ENCODE measurements at regions not wholly inside any gene's neighbourhood (a gene's known extent, or its start where the extent isn't known, plus 50 kb on each side); places are given as distances from the start of the nearest gene placed in this dataset.

DNA sequence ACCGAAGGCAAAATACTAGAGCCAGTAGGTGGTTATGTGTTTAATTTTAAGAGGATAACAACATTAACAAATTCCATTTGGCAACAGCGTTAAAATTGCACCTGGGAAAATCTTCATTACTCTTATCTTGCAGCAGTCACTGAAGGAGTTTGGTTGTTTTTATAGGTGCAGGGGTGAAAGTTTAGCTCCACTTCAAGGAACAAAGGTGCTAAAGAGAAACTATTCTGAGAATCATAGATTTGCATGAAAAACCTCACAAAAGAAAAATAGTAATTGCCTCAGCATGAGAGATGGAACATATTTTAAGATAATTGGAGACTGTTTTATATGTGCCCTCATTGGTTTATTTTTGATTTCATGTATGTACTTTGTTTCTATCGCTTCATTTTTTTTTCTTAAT, 444.4 kb downstream of the UTRN start:
- peak; percentile 17 for DNase-seq (ENCODE audit: low spot score)

DNA sequence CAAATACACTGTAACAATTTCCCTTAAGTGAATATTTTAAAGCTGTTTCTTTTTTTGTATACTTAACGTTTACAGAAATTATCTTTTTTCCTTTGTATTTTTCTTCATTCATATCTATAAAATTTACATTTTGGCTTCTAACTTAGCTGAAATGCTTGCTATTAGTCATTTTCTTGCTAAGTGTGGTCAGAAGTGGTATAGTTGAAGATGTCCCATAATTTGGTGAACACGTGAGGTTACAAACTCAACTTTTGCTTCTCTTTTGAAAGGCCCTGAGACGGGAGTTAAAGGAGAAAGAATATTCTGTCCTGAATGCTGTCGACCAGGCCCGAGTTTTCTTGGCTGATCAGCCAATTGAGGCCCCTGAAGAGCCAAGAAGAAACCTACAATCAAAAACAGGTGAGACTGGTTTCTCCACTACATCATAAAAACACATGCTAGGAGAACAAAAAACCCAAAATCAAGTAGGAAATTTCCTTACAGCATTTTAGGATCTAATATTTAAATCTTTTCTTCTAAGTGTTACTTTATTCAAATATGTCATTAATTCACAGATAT, 445.0 kb downstream of the UTRN start:
- no peak for DNase-seq (ENCODE audit: low spot score)

DNA sequence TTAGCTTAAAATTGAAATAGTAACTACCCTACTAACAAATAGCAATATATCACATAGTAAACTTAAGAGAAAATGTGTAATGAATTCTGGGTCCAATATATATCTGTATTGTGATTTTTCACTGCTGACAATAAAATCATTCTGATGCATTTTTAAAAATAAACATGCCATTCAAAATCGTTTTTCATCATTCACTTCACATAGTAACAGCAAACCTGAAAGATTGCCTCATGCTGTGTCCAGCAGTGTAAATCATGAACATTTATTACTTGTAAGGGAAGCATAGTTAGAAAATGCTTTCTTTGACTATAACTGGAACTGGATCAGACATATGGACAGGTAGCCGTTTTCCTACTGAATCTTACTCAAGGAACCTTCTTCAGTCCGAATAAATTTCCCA, 446.1 kb downstream of the UTRN start:
- no peak for DNase-seq (ENCODE audit: low spot score)

DNA sequence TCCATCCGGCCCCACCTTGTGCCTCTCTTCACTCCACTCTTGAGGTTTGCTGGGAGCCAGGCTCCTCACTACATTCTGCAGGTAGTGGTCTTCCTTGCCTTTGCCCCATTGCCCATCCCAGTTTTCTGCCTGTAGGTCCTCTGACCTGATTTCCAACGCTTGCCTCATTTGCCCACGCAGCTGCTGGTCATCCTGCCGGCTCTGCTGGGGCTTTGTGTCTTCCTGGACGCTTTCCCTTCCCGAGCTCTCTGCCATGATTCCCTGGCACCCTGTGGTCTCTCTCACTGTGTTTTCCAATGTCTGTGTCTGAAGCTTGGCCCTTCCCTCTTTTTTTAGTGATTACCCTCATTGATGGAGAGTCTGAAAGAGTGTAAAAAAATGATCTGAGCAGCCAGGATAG, 451.6 kb downstream of the UTRN start:
- no peak for DNase-seq (ENCODE audit: low spot score)

DNA sequence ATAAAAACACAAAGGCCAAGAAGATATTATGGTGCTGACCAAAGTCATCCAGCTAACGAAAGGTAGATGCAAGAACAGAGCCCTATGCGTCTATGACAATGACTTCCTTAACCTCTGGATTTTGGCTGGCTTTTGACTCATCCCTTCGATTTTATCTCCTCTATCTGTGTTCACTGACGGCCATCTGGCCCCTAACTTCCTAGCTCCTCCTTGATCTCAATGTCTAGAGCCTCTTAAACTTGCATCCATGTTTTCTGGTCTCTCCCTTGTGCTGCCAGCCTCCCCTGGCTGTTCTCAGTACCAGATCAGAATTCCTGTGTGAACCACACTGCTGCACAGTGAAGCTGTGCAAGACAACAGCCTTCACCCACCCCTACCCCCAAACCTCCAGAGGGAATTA, 452.9 kb downstream of the UTRN start:
- DNase-seq (ENCODE audit: low spot score): no peak

DNA sequence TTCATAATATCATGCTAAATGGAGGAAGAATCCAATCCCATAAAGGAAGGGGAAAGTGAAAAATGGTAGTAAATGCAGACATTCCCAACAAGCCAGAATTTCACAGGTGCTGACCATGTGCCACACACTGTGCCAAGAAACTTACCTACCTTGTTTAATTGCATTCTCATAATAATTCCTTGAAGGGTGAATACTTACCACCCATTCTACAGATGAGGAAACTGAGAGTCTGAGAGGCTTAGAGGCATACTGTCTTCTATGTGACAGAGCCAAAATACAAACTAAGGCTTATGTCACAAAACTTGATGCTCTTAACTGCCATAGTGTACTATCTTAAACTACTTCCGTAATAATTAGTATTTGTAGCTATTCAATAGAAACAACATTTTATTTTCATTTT, 454.7 kb downstream of the UTRN start:
- DNase-seq (ENCODE audit: low spot score): no peak

DNA sequence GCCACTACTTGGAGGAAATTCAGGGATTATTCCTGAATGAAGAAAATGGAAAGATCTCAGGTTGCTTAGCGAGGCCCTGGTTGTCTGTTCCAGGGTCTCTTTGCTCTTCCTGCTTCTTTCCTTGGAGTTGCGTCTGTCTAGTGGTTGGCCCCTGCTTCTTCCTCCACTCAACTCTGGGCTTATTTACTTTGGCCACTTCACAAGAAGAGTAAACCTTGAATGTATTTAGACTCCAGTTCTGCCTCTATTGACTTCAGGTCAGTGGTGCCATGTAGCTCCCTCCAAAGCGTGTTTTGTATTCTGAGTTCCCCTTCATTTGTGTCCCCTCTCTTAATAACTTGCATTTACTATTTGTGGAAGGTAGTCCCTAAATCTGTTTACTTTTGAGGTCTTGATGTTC, 456.5 kb downstream of the UTRN start:
- DNase-seq (ENCODE audit: low spot score): no peak

DNA sequence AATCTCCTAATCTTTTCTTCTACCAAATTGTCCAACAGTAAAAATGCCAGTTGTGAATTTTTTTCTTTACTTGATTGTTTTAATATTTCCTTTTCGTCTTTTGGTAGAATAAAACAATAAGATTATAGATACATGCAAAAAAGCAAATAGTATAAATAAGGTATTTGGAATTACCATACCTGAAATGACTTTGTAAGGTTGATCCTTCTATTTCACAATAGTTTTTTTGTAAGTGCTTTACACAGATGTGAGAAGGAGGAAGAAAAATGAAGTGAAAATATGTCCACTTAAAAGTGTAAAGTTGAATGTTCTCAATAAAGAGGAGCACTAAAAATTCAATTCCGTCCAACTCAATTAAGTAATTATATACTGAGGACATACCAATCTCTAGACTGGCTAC, 457.6 kb downstream of the UTRN start:
- no peak for DNase-seq (ENCODE audit: low spot score)

DNA sequence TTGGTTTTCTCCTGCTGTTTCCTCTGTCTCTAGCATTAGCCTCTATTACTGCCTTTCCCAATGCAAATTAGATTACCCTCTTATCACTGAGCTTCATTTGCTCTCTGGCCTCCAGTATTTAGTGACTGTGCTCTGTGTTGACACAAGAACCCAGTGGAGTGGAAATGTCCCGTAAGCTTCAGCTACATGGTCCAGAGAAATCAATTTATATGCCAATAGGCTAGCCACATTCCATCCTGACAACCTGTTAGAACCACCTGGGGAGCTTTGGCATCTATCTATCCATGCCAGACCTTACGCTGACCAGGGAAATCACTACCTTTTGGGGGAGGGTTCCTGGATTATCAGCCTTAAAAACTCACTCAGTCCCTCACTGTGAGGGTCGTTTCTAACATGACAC, 459.6 kb downstream of the UTRN start:
- DNase-seq (ENCODE audit: low spot score): no peak

DNA sequence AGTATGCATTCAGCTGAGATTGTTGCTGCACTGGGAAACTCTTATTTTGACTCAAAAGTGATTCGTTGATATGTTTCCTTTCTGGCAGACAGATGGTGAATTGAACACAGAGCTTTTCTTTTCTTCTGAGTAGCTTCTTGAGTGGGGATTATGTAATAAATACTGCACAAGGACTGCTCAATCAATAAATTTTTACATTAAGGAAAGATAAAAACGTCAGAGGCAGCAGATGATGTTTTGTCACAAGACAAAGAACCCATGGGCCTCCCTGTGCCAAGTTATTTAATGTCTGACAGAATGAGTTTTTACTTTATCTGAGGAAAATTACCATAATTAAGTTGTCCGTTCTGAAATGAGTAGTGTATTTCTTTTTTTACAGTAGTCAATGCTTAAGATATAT, 460.3 kb downstream of the UTRN start:
- DNase-seq (ENCODE audit: low spot score): no peak

DNA sequence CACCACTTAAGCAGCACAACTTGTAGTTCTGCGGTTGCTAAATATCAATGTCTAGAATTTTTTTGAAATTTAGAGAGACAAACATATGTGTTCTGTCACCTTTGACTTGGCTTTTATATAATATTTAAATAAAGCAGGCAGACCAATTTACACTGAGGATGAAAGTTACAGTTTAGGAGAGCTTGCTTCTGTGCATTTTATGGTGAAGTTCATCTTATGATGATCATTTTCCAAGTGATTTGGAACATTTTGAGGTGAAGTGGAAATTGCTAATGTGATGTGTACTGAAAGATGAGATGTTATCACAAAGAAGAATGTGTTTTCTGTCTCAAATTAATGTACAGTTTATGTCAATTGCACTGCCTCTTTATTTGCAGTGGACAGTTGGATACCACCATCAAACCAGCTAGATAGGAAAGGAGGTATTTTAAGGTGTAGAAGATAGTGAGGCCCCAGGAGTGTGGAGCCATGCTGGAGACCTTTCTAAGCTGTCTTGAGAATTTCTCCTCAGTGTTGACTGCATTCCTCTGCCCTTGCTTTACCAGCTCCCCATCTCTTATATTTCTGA, 461.9 kb downstream of the UTRN start:
- DNase-seq (ENCODE audit: low spot score): no peak

DNA sequence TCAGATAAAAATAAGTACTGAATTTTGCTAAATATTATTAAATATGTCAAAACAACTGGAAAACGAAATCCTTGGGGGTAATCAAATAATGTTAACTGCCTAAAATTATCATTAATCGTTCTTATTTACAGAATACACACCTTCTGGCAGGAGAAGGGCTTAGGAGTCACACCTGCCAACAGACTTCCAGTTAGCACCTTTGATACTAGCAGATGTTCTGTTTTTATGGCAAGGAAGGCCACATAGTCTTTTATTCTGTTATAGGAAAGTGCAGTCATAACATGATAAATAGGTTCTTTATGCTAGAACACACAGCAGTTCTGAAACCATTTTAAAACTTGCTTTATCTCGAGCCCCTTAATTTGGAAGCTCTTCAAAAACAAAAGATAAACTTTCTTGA, 464.1 kb downstream of the UTRN start:
- no peak for DNase-seq (ENCODE audit: low spot score)

DNA sequence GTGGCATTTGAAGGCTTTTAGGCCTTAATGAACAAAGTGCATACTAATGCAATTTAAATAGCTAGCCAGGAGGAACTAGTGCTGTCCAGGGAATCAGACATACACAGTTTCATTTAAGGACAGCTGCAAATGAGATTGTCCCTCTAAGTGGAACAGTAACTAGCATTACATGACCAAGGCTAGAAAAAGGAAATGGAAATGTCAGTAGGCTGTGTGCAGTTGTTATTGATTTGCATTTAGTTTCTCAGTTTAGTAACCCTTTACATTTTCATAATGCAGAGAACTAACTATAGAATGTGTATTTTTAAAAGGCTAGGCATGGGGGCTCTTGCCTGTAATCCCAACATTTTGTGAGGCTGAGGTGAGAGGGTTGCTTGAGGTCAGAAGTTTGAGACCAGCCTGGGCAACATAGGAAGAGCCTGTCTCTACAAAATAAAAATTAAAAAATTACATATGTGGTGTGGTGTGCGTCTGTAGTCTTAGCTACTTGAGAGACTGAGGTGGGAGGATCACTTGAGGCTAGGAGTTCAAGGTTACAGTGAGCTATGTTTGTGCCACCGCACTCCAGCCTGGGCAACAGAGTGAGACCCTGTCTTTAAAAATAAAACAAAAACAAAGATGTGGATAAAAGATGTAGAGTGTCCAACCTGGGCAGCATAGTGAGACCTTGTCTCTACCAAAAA, 468.0 kb downstream of the UTRN start:
- peak; percentile 28 for DNase-seq (ENCODE audit: low spot score)

DNA sequence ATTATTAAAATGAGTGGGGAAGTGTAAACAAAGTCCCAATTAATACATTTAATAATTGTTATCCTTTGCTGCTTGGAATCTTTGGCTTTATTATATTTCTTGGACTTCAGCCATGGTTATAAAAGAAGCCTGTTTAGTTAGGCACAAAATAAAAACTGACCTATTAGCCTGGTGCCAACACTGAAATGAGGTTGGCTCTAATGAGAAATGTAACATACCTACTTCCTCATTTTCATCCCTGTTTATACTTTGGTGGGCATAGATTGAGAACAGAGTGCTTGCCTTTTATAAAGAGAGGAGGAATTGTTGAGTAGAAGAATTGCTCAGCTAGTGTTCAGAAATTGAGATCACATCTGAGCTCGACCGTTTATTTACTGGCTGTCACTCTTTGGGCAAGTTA, 471.3 kb downstream of the UTRN start:
- no peak for DNase-seq (ENCODE audit: low spot score)

DNA sequence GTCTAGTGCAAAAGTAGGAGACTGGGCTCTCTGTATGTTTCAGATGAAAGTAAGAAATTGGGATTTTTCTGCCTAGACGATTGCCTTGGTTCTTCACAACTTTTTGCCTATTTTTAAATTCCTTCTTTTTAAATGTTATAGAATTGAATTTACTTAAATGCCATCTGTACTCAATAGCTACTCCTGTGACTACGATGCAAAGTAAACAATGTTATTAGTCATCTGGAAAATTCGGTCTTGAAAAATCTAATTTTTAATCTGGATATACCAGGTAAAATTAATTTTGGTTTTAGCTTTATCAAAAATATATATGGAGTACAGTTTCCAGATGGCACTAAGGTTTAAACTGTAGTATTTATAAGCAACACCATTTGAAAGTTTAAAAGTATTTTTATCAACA, 472.2 kb downstream of the UTRN start:
- no peak for DNase-seq (ENCODE audit: low spot score)

DNA sequence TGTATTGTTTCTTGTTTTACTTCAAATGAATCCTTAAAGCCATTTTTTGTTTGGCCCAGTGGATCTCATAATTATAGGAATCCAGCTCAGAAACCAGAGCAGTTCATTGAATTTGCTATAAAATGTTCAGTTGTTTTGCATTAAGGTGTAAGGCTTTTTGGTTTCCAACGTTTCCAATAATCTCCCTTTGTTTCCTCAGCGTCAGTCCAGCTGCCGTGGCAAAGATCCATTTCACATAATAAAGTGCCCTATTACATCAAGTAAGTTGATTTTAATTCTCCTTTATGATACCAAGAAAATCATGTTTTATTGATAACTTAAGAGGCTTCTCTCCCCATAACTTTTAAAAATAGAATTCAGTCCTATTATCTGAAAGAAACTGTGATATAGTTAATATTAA, 472.6 kb downstream of the UTRN start:
- no peak for DNase-seq (ENCODE audit: low spot score)

DNA sequence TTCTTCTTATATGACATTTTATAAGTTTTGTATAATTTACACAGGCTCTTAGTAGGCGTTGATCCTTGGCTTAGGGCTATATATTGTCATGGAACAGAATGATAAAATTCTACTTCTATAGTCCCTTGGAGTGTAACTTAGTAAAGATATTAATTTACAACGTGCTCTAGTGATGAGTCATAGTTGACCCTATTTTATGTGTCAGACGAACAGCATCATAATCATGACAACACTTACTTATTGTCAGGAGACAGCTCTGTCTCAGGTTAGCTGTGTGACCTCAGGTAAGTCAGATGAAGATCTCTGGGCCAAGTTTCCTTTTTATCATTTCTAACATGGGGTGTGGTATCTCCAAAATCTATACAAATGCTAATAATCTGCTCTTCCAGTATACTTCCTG, 473.5 kb downstream of the UTRN start:
- DNase-seq (ENCODE audit: low spot score): no peak

DNA sequence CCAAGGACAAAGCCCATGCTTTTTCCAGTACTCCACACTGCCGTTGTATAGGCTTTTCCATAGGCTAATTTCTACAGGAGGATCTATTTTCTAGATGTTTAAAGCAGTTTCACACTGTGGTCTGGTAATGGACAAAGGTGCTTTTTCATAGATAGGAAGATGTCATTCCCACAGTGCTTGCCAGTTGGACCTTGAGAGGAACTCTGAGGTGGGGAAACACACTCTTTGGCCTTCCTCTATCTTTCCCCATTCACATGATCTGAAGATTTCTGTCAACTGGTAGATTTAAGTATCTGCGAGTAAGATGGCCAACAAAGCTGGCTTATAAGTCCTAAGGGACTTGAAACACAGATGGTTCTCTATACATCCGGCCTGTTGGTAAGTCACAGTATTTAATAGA, 477.3 kb downstream of the UTRN start:
- DNase-seq (ENCODE audit: low spot score): no peak

DNA sequence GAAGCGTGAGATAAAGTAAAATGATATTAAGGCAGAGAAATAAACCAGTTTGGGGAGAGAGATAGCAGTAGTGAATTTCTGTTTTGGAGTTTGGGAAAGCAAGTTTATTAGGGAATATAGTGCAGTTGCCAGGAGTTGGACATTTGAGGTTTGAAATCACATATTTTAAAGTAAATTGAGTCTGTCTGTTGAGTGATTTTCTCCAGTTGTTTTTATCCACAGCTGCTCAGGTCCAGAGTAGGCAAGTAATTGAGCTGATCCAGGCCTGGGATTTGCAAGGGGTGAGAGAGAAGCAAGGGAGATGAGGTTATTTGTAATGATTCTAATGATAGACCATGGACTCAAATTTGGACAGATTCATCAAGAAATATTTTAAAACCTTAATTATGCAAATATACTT, 481.9 kb downstream of the UTRN start:
- no peak for DNase-seq (ENCODE audit: low spot score)

DNA sequence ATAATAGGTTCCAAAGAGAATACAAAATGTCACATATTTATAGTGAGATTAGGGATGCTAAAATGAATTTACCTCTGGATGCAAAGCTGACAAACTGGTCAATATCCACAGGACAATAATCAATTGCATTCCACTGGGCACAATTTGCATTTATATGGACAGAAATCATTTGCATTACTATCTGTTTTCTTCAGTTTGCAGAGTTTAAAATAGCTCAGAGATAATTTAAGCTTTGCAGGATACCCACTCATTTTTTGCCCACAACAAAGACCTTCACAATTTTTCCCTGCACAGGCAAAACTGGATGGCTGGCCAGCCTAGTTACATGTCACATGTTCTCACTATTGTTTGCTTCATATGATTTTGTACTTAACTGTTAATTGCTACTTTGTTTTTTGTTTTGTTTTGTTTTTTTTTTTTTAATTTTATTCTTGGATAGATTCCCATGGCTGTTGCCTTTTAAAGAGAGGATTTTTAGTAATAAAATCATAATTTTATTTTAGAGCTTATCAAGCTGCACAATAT, 483.5 kb downstream of the UTRN start:
- no peak for DNase-seq (ENCODE audit: low spot score)

DNA sequence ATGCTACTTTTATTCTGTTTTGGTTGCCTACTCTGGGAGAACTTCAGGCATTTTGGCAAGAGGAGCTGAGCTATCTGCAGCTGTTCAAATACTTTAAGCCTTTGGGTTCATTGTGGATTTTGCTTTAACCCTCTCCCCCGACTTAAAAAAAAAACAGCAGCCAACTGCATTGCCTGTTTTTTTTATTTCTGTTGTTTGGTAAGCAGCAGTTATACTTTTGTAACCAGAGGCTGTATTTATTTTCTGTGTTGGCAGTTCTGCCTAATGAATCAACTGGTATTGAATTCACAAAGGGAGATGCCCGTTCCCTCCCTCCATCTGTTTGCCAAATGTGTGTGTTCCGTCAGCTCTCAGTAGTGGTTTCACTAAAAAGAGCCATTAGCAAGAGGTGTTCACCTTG, 484.0 kb downstream of the UTRN start:
- DNase-seq (ENCODE audit: low spot score): no peak

DNA sequence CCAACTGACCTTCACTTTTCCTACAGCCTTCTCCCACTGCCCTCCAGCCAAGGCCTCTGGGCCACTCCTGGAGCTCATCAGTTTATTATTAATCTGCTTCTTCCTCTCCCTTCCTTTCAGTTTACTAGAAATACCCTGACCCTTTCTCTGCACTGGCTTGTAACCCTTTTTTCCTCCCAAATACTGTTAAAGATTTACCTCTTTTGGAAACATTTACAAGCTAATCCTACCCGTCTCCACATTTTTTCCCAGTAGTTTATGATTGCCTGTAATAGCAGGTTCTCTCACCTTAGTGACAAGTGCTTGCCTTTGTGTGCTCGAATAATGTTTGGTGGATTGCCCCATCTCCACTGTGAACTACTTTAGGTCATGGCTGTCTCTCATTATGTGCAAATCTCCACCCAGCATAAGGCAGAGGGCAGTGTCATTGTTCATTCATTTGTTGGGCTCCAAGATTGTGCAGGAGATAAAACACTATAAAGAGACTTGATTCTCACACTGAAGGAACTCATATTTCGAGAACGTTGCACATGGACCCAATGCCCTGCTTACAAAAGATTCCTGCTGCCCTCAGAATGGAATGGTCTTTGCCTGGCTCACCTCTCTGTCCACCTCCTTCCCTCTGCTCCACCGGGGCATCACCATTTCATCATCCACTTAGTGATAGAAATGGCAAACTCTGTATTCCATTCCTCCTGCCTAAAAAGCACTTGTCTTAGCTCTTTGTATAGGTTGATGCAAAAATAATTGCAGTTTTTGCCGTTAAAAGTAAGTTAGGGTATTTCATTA, 491.1 kb downstream of the UTRN start:
- no peak for DNase-seq (ENCODE audit: low spot score)

DNA sequence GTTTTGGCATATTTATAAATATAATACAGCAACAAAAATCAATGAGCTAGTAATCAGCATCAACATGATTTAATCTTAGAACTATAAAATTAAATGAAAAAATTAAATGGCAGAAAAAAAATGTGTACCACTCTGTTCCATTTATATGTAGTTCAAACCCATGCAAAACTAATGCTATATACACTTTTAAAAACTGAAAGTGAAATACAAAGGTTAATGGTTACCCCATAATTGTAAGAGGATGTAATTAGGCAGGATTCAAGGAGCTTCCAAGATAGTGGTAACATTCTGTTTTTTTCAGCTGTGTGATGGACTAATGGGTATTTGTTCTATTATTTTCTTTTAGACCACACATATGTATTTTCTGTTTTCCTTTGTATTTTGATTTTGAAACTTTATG, 492.1 kb downstream of the UTRN start:
- DNase-seq (ENCODE audit: low spot score): no peak

All from germinal center (tissue), 1 donor.